Stimulated activated naive CD8-positive, alpha-beta T cell treated with anti-CD3 and anti-CD28 coated beads, Interleukin-15, Interleukin-2, amounts not matched to agents 100 U/mL and 50 U/mL, for 24 hours (primary cell): ENCODE measurements at regions not wholly inside any gene's neighbourhood (a gene's known extent, or its start where the extent isn't known, plus 50 kb on each side); places are given as distances from the start of the nearest gene placed in this dataset.

Experiments used
- ATAC-seq: fragments of 150-1000 bp; cut with Tn5 transposase; one replicate; pipeline ENCODE4 v1.10.0; 2021
- DNase-seq: peaks from one replicate; pipeline ENCODE4 v3.0.0; 2021

- ATAC-seq (no peak), DNase-seq (no peak)
Measured at GRCh38 chr1:195076682-195077081, 1531.6 kb downstream of the KCNT2 start.

- ATAC-seq = no peak
- no peak for DNase-seq
Measured at GRCh38 chr1:195075973-195076372, 1532.3 kb downstream of the KCNT2 start.

DNA sequence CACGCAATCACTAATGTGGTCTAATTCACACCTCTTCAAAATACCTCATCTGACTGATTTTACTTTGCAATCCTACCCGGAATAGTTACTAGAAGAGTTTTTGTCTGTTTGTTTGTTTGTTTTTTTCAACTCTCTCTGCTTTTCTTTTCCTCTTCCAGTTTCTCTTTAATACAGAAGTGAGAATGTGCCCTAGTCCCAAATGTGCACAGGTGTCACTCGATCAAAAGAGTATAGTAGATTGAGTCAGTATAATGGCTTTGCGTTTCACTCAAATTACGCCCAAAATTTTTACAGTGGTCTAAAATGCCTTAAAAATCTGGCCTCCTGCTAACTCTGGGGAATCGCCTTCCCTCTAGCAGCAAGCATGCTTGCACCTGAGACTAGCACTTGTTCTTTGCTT, 1536.8 kb downstream of the KCNT2 start:
- no peak for ATAC-seq
- no peak for DNase-seq

GRCh38 chr1:195065437-195065836, 1542.8 kb downstream of the KCNT2 start:
- DNase-seq = no peak
- ATAC-seq = no peak

DNA sequence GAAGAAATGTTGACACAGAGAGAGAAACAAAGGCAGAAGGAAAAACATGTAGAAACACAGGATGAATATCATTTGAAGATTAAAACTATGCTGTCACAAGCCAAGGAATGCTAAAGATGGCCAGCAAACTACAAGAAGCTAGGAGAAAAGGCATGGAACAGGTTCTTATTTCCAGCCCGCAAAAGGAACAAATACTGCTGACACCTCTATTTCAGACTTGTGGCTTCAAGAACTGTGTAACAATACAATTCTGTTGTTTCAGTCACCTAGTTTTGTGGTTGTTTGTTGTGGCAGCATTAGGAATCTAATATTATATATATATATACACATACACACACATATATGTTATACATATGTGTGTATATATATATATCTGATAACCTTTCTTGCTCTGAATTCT, 1543.9 kb downstream of the KCNT2 start:
- no peak for ATAC-seq
- DNase-seq = no peak

DNA sequence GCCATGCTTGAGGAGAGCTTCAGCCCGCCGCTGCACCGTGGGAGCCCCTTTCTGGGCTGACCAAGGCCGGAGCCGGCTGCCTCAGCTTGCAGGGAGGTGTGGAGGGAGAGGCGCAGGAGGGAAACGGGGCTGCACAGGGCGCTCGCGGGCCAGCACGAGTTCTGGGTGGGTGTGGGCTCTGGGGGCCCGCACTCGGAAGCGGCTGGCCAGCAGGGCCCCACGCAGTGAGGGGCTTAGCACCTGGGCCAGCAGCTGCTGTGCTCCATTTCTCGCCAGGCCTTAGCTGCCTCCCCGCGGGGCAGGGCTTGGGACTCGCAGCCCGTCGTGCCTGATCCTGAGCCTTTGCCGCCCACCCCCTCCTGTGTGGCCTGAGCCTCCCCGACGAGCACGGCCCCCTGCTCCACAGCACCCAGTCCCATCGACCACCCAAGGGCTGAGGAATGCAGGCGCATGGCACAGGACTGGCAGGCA, 1554.0 kb downstream of the KCNT2 start:
- ATAC-seq (no peak), DNase-seq (no peak)

GRCh38 chr1:195053478-195053877, 1554.8 kb downstream of the KCNT2 start:
- no peak for ATAC-seq
- DNase-seq = no peak

- no peak for ATAC-seq
Measured at GRCh38 chr1:195047772-195048171, 1560.5 kb downstream of the KCNT2 start.

DNA sequence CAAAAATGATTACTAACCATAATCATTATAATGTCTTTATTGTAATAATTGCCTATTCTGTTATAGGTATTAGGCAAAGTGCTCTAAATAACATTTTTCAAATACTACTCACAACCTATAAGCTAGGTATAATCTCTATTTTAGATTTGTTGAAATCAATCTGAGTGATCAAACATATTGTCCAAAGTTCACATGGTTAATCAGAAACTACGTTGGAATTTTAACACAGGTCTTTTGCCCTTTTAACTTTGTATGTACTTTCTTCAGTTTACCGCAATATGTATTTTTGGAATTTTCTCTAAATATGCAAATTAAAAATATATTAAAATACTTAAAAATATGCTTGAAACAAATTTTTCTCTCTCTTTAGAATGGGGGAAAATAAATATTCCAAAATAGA, 1563.2 kb downstream of the KCNT2 start:
- ATAC-seq = no peak
- no peak for DNase-seq

More at GRCh38 chr1:195047772-195048171, 1560.5 kb downstream of the KCNT2 start:
- DNase-seq = no peak

GRCh38 chr1:195030793-195031192, 1577.4 kb downstream of the KCNT2 start:
- ATAC-seq (peak; percentile 19), DNase-seq (no peak)

DNA sequence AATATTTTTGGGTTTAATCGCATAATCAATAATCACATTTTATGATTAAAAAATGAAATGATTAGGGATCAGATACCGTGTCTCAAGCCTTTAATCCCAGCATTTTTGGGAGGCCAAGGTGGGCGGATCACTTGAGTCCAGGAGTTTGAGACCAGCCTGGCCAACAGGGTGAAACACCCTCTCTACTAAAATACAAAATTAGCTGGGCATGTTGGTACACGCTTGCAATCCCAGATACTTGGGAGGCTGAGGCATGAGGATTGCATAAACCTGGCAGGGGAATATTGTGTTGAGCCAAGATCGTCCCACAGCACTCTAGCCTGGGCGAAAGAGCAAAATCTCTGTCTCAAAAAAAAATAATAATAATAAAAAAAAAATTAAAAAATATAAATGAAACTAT, 1581.4 kb downstream of the KCNT2 start:
- no peak for ATAC-seq

DNA sequence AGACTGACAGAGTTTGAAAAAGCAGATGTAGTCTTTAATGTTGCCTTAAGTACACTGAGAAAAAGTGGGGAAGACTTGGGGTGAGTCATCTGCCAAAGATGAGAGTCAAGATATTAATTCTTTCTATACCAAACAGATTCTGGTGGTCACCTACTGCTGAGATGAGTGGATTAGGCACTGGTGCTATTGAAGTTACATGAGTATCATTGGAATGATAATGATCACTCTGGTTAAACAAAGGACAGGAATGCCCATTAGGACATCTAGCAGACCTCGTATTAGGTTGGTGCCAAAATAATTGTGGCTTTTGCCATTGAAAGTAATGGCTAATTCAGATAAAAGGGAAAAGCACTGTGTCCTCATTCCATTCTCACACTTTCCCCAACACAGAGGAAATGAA, 1588.9 kb downstream of the KCNT2 start:
- DNase-seq = no peak
- ATAC-seq = no peak

More for the DNA sequence above, 1581.4 kb downstream of the KCNT2 start:
- DNase-seq = no peak

DNA sequence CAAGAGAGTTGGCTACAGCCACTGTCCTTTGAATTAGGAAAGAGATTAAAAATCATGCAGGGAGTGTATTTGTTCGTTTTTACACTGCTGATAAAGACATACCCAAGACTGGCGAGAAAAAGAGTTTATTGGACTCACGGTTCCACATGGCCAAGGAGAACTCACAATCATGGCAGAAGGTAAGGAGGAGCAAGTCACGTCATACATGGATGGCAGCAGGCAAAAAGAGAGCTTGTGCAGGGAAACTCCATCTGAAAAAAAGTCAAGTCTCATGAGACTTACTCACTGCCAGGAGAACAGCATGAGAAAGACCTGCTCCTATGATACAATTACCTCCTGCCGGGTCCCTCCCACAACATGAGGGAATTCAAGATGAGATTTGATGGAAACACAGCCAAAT, 1595.2 kb downstream of the KCNT2 start:
- DNase-seq = no peak
- ATAC-seq = no peak

DNA sequence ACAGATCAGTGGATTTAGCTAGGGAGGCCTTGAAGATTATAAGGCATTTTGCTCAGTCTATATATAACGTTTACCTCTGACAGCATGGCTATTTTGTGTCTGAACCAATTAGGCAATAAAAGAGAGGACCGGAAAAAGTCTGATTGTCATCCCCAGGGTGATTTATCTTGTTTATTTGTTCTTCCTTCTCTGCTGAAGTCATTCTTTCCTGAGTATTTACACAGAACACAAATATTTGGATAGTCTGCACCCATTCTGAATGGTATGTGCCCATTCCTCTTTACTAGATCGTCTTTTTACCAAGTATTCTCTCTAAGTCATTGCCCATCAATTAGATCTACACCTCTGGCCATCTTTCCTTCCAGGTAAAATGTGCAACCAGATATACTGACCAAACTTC, 1602.9 kb downstream of the KCNT2 start:
- DNase-seq (no peak), ATAC-seq (no peak)

DNA sequence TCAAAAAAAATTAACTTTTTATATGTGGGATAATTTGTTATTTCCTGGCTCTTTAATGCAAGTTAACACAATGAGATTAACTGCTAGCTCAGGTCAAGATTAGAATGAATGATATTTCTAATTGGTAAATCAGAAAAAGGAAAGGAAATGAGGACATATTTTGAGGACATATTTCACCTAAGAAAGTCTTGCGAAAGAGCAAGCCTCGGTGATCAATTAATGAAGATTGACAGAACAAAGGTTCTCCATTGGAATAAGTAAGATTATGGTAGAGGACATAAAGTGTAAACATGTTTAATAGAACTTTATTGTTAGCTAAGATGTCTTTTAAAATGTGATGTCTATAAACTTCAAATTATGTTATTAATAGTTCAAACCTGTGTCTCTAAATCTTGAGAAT, 1617.8 kb downstream of the KCNT2 start:
- no peak for DNase-seq
- ATAC-seq = no peak

DNA sequence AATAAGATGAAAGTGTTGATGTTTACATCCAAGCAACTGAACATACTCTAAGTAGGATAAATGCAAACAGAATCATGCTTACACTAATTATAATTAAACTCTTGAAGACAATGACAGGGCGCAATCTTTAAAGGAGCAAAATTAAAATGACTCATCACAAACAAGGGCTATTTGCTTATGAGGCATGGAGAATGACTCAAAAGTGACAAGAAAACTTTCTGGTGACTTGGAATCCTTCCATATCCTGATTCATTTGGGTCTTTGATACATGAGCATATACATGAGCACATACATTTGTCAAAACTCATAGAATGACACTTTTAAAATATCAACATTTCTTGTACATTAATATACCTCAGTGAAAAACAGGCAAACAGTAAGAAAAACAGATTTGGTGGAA, 1632.3 kb downstream of the KCNT2 start:
- ATAC-seq (no peak), DNase-seq (no peak)

DNA sequence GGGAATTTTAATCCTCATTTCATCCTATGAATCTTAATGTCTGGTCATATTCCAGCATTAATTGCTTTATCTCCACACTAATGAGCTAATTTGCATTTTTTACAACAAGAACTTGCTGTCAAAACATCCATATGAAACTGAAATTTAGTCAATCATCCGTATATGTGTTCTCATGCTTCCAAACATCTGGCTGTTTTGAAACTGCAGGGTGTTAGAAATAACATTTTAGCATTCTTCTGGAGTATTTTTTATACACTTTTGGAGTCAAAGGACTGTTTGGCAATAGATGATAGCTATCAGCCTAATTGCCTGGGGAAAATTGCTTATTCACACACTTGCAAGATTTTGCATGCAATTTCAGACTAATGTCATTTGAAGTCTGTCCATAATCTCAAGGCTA, 1639.3 kb downstream of the KCNT2 start:
- ATAC-seq (no peak), DNase-seq (no peak)

DNA sequence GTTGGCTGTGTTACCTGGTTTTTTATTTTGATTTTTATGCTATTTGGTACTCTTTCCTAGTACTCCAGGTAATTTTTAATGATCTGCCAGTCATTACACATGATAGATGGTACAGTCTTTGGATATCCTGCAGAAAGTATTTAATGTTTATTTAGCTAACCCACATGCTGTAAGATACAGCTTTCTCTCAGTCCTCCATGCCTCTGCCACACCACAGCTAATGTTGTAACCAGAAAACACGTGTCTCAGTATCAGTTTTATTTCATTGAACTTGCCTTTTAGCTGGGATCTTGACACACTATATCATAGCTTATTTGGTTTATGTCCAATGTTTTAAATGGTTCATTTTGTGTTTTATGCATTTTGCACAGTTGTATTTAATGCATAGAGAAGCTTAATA, 1648.4 kb downstream of the KCNT2 start:
- DNase-seq (no peak), ATAC-seq (no peak)

DNA sequence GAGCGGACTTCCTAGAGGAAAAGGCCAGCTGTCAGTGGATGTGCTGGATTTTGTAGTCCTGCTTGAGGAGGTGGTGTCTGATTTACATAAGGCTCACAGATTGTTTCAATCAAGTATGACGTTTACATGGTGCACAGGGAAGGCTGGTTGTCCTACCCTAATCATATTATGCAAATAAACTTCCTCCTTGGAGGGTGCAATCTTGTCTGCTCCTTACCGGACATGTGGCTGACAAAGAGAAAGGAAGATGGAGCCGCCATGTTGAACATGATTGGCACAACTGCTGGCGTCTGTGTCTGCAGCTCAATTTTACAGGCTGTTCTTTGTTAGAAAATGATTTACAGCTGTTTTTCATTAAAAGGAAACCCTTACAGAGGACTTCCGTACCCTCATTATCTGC, 1656.1 kb downstream of the KCNT2 start:
- ATAC-seq = no peak

DNA sequence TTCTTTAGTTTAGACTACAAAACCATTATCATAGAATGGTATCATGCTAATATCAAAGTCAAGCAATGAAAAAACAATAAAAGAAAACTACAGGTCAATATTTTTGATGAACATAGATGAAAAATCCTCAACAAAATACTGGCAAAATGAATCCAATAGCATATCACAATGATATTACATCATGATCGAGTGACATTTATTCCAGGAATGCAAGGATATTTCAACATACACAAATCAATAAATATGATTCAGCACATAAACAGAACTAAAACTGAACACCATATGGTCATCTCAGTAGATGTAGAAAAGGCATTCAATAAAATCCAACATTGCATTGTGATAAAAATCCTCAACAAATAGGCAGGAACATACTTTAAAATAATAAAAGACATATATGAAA, 1657.7 kb downstream of the KCNT2 start:
- DNase-seq (no peak), ATAC-seq (no peak)

More for the DNA sequence above, 1656.1 kb downstream of the KCNT2 start:
- no peak for DNase-seq

GRCh38 chr1:194940336-194941030, 1667.8 kb downstream of the KCNT2 start:
- DNase-seq (no peak), ATAC-seq (no peak)

DNA sequence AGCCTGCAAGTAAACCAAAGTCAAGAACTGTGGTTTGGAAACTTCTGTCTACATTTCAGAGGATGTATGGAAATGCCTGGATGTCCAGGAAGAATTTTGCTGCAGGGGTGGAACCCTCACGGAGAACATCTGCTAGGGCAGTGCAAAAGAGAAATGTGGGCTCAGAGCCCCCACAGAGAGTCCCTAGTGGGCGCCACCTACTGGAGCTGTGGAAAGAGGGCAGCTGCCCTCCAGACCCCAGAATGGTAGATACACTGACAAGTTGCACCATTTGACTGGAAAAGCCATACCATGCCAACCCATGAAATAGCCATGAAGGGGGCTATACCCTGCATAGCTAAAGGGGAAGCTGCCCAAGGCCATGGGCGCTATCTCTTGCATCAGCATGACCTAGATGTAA, 1672.4 kb downstream of the KCNT2 start:
- no peak for DNase-seq
- no peak for ATAC-seq

GRCh38 chr1:194931166-194931565, 1677.1 kb downstream of the KCNT2 start:
- no peak for ATAC-seq
- no peak for DNase-seq

DNA sequence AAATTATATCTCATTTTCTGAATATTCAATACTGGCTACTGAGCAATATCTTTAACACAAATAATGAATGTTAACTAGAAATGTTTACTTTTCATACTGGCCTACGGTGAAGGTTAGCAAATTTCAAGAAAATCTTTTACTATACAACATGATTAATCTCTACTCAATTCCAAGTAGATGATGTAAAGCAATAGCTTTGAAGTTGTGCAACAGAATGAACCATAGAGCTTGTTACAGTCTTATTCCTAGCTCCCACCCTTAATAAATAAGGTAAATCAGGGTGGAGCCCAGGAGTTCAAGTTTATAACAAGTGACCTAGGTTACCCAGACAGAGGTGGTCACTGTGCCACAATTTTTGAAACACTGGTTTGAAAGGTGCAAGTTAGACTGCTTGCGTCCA, 1678.1 kb downstream of the KCNT2 start:
- no peak for ATAC-seq
- no peak for DNase-seq

DNA sequence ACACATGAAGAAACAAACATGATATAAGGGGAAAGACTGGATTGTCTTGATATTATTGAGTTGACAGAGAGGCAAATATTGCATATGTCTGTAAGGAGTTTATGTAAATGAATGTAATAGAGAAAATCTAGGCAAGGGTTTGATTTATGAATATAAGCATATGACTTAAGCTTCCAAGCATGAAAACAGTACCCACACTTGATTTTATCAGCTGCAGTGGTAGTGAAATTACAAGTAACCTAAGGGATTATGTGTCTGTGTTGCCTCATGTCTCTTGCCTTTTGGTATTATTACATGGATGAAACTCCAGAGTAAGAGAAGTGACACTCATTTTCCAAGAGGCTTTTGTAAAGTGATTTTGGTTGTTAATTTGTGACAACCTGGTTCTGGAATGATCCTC, 1678.9 kb downstream of the KCNT2 start:
- ATAC-seq (no peak), DNase-seq (no peak)
